Endothelial cell (in vitro differentiated cells): ENCODE measurements at regions not wholly inside any gene's neighbourhood (a gene's known extent, or its start where the extent isn't known, plus 50 kb on each side); places are given as distances from the start of the nearest gene placed in this dataset.

Experiments
- DNase-seq: peaks from one replicate; pipeline ENCODE4 v3.0.0; 2021; ENCODE audit warnings: low spot score
- H3K27ac Mint-ChIP-seq: one replicate; pipeline ENCODE4 v1.8.0; 2021; ENCODE audit warnings: mixed read lengths, inconsistent platforms; ENCODE audit not compliant: unreplicated experiment
- H3K27me3 Mint-ChIP-seq: one replicate; pipeline ENCODE4 v1.8.0; 2021; ENCODE audit warnings: mild to moderate bottlenecking, moderate library complexity, mixed read lengths, inconsistent platforms; ENCODE audit not compliant: unreplicated experiment
- H3K36me3 Mint-ChIP-seq: one replicate; pipeline ENCODE4 v1.8.0; 2021; ENCODE audit warnings: mild to moderate bottlenecking, low read depth, mixed read lengths, inconsistent platforms; ENCODE audit not compliant: unreplicated experiment
- H3K4me1 Mint-ChIP-seq: one replicate; pipeline ENCODE4 v1.8.0; 2021; ENCODE audit warnings: mild to moderate bottlenecking, mixed read lengths, inconsistent platforms; ENCODE audit not compliant: unreplicated experiment
- H3K4me3 Mint-ChIP-seq: one replicate; pipeline ENCODE4 v1.8.0; 2021; ENCODE audit warnings: mild to moderate bottlenecking, mixed read lengths, inconsistent platforms; ENCODE audit not compliant: unreplicated experiment
- H3K9me3 Mint-ChIP-seq: one replicate; pipeline ENCODE4 v1.8.0; 2021; ENCODE audit warnings: mixed read lengths, inconsistent platforms; ENCODE audit not compliant: unreplicated experiment
- CTCF ChIP-seq: fragments of 200-600 bp; sonication (generic); IDR thresholded peaks from one replicate; pipeline ENCODE4 v1.5.0; 2021; ENCODE audit warnings: antibody characterized with exemption; ENCODE audit not compliant: unreplicated experiment

DNA sequence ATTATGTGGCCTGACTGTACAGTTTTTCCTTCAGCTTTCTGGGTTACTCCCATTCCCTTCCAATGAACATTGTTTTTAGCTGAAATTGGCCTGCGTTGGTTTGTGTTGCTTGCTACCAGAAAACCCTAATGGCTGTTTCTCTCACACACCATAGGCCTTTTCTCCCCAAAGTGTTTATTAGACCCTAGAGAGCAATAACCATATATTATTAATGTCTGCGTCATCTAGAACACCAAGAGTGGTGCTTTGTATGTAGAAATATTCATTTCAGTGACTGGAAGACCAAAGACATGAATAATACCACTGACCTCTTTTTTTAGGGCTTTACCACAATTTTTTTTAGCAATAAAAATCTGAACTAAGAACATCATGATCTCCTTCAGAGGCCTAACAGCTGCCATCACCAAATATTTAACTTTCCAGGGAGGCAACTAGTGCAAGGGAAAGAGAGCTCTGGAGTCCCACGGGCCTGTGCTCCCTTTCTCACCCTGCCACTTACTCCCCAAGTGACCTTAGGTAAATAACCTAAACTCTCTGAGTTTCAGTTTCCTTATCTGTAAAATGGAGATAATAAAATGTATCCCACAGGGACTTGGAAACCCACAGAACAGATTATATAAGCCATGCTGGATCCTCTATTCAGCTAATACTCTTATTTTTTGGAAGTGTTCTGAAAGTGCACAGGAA lies 201.9 kb upstream of the ISL1 start:
- Mint-ChIP-seq H3K9me3 (no peaks in the 10 kb centered on the region), H3K27me3 (no peaks in the 10 kb centered on the region), H3K36me3 (no peaks in the 10 kb centered on the region), H3K4me3 (no peak overlapping the region), H3K4me1 (no peaks in the 10 kb centered on the region), H3K27ac (no peak overlapping the region)
- TF ChIP-seq CTCF, result no peak
- DNase-seq, result no peak

- Mint-ChIP-seq H3K27ac (no peak overlapping the region), H3K9me3 (no peaks in the 10 kb centered on the region), H3K4me3 (no peak overlapping the region), H3K4me1 (peaks cover 1% of the 10 kb centered on the region), H3K36me3 (no peaks in the 10 kb centered on the region), H3K27me3 (no peaks in the 10 kb centered on the region)
- no peak for TF ChIP-seq CTCF
- DNase-seq, result no peak
These were observed 197.4 kb upstream of the ISL1 start for GRCh38 chr5:51185850-51186329.

DNA sequence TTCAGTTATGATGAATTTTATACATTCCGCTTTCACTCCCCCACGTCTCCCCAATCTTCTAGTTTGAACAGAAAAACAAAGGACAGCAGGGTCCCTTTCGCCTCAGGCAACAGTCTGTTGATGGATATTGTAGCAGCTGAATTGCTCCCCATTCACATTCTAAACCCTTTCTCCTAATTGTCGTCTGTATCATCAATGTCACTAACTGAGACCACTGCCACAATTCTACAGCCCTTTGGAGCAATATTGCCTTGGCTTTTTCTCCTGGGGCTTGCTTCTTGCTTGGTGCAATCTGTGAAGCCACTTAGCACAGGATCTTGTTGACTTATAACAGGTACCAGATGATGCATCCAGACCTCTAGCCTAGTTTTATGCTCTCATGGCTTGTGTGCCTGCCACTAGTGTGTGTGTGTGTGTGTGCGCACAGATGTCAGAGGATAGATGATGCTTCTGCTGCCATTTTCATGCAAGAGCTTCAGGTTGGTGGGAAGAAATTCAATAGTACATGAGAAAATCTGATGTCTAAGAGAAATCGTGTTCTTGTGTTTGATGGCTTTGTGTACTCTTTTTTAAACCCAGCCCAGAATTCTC lies 195.2 kb upstream of the ISL1 start:
- Mint-ChIP-seq H3K27ac (no peak overlapping the region), H3K4me1 (peaks cover 7% of the 10 kb centered on the region), H3K27me3 (no peaks in the 10 kb centered on the region), H3K9me3 (no peaks in the 10 kb centered on the region), H3K36me3 (no peaks in the 10 kb centered on the region), H3K4me3 (no peak overlapping the region)
- no peak for TF ChIP-seq CTCF
- no peak for DNase-seq

DNA sequence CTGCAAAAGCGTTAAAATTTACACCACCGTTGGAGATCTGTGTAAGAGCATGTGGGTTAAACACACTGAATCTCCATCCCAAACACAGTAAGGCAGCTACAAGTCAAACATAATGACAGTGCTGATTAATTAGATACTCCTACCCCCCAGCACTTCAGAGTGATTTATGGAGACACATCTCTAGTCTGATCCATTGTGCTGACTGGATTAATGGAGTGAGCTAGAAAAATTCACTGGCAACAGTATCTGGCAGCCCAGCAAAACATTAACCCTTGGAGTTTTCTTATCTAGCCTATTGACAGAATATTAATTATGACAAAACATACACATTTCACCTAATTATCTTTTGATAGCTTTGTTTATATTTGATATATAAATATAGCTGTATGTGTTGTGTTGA lies 188.6 kb upstream of the ISL1 start:
- Mint-ChIP-seq H3K4me3 (no peak overlapping the region), H3K36me3 (no peaks in the 10 kb centered on the region), H3K4me1 (peaks cover 16% of the 10 kb centered on the region), H3K9me3 (no peaks in the 10 kb centered on the region), H3K27me3 (no peaks in the 10 kb centered on the region), H3K27ac (no peak overlapping the region)
- TF ChIP-seq CTCF, result no peak
- no peak for DNase-seq

- no peak for TF ChIP-seq CTCF
- Mint-ChIP-seq H3K27me3 (no peaks in the 10 kb centered on the region), H3K4me1 (peaks cover 22% of the 10 kb centered on the region), H3K36me3 (no peaks in the 10 kb centered on the region), H3K9me3 (no peaks in the 10 kb centered on the region), H3K4me3 (no peak overlapping the region), H3K27ac (no peak overlapping the region)
- no peak for DNase-seq
These were observed 182.2 kb upstream of the ISL1 start for GRCh38 chr5:51201024-51201423.
